ENCODE measurements at regions not wholly inside any gene's neighbourhood (a gene's known extent, or its start where the extent isn't known, plus 50 kb on each side); places are given as distances from the start of the nearest gene placed in this dataset.

GRCh38 chr6:4356899-4357659 lies 221.7 kb upstream of the ECI2 start:
- H3K9me3 ChIP-seq (ENCODE audit: low read length) = no peaks in the 10 kb centered on the region
- H3K4me3 ChIP-seq (ENCODE audit: low read length) = no peak overlapping the region
- H3K27me3 ChIP-seq (ENCODE audit: low read length) = no peaks in the 10 kb centered on the region
- no peak overlapping the region for H3K9ac ChIP-seq (ENCODE audit: low read length)
- no peaks in the 10 kb centered on the region for H3K36me3 ChIP-seq (ENCODE audit: insufficient read depth, low read length)
- no peaks in the 10 kb centered on the region for H4K20me1 ChIP-seq (ENCODE audit: insufficient read depth, low read depth, low read length)
- no peak for DNase-seq
- no peaks in the 10 kb centered on the region for H3K4me1 ChIP-seq (ENCODE audit: low read length)
- H2AFZ ChIP-seq (ENCODE audit: low read length) = no peak overlapping the region
- no peaks in the 10 kb centered on the region for H3K79me2 ChIP-seq (ENCODE audit: low read length)
- no peak overlapping the region for H3K4me2 ChIP-seq (ENCODE audit: low read depth, low read length, poor library complexity, severe bottlenecking)
- H3K27ac ChIP-seq (ENCODE audit: low read length) = no peak overlapping the region
- no peaks in the 10 kb centered on the region for H3K9me2 ChIP-seq (replicated peaks; ENCODE audit: insufficient read depth, low read length)

GRCh38 chr6:4355241-4355640 lies 219.9 kb upstream of the ECI2 start:
- Histone ChIP-seq H3K4me1 (ENCODE audit: low read length) (no peaks in the 10 kb centered on the region), H3K4me3 (ENCODE audit: low read length) (no peak overlapping the region), H3K27me3 (ENCODE audit: low read length) (no peaks in the 10 kb centered on the region), H3K9me2 (replicated peaks; ENCODE audit: insufficient read depth, low read length) (no peaks in the 10 kb centered on the region), H3K27ac (ENCODE audit: low read length) (no peak overlapping the region), H3K4me2 (ENCODE audit: low read depth, low read length, poor library complexity, severe bottlenecking) (no peak overlapping the region), H4K20me1 (ENCODE audit: insufficient read depth, low read depth, low read length) (no peaks in the 10 kb centered on the region), H3K36me3 (ENCODE audit: insufficient read depth, low read length) (no peaks in the 10 kb centered on the region), H3K9me3 (ENCODE audit: low read length) (no peaks in the 10 kb centered on the region), H3K79me2 (ENCODE audit: low read length) (no peaks in the 10 kb centered on the region), H3K9ac (ENCODE audit: low read length) (no peak overlapping the region), H2AFZ (ENCODE audit: low read length) (no peak overlapping the region)
- DNase-seq = no peak

GRCh38 chr6:4354181-4354580 lies 218.8 kb upstream of the ECI2 start:
- DNase-seq = no peak
- no peaks in the 10 kb centered on the region for H3K9me2 ChIP-seq (replicated peaks; ENCODE audit: insufficient read depth, low read length)
- H3K4me3 ChIP-seq (ENCODE audit: low read length) = no peak overlapping the region
- no peaks in the 10 kb centered on the region for H3K9me3 ChIP-seq (ENCODE audit: low read length)
- no peak overlapping the region for H3K9ac ChIP-seq (ENCODE audit: low read length)
- no peak overlapping the region for H3K4me2 ChIP-seq (ENCODE audit: low read depth, low read length, poor library complexity, severe bottlenecking)
- no peaks in the 10 kb centered on the region for H3K36me3 ChIP-seq (ENCODE audit: insufficient read depth, low read length)
- H3K27ac ChIP-seq (ENCODE audit: low read length) = no peak overlapping the region
- H3K27me3 ChIP-seq (ENCODE audit: low read length) = no peaks in the 10 kb centered on the region
- no peak overlapping the region for H2AFZ ChIP-seq (ENCODE audit: low read length)
- no peaks in the 10 kb centered on the region for H4K20me1 ChIP-seq (ENCODE audit: insufficient read depth, low read depth, low read length)
- no peaks in the 10 kb centered on the region for H3K4me1 ChIP-seq (ENCODE audit: low read length)
- H3K79me2 ChIP-seq (ENCODE audit: low read length) = no peaks in the 10 kb centered on the region

GRCh38 chr6:4352731-4353130 lies 217.4 kb upstream of the ECI2 start:
- no peaks in the 10 kb centered on the region for H3K9me2 ChIP-seq (replicated peaks; ENCODE audit: insufficient read depth, low read length)
- no peaks in the 10 kb centered on the region for H3K27me3 ChIP-seq (ENCODE audit: low read length)
- H3K4me1 ChIP-seq (ENCODE audit: low read length) = no peaks in the 10 kb centered on the region
- H3K27ac ChIP-seq (ENCODE audit: low read length) = no peak overlapping the region
- no peak overlapping the region for H3K4me3 ChIP-seq (ENCODE audit: low read length)
- H4K20me1 ChIP-seq (ENCODE audit: insufficient read depth, low read depth, low read length) = no peaks in the 10 kb centered on the region
- H2AFZ ChIP-seq (ENCODE audit: low read length) = no peak overlapping the region
- H3K9ac ChIP-seq (ENCODE audit: low read length) = no peak overlapping the region
- H3K4me2 ChIP-seq (ENCODE audit: low read depth, low read length, poor library complexity, severe bottlenecking) = no peak overlapping the region
- H3K79me2 ChIP-seq (ENCODE audit: low read length) = no peaks in the 10 kb centered on the region
- no peak for DNase-seq
- H3K36me3 ChIP-seq (ENCODE audit: insufficient read depth, low read length) = no peaks in the 10 kb centered on the region
- no peaks in the 10 kb centered on the region for H3K9me3 ChIP-seq (ENCODE audit: low read length)

GRCh38 chr6:4352322-4352669 lies 216.9 kb upstream of the ECI2 start:
- no peak overlapping the region for H3K4me2 ChIP-seq (ENCODE audit: low read depth, low read length, poor library complexity, severe bottlenecking)
- no peaks in the 10 kb centered on the region for H3K9me3 ChIP-seq (ENCODE audit: low read length)
- H3K36me3 ChIP-seq (ENCODE audit: insufficient read depth, low read length) = no peaks in the 10 kb centered on the region
- H3K9ac ChIP-seq (ENCODE audit: low read length) = no peak overlapping the region
- no peaks in the 10 kb centered on the region for H3K4me1 ChIP-seq (ENCODE audit: low read length)
- H4K20me1 ChIP-seq (ENCODE audit: insufficient read depth, low read depth, low read length) = no peaks in the 10 kb centered on the region
- no peaks in the 10 kb centered on the region for H3K9me2 ChIP-seq (replicated peaks; ENCODE audit: insufficient read depth, low read length)
- no peak overlapping the region for H2AFZ ChIP-seq (ENCODE audit: low read length)
- H3K27me3 ChIP-seq (ENCODE audit: low read length) = no peaks in the 10 kb centered on the region
- DNase-seq = no peak
- no peaks in the 10 kb centered on the region for H3K79me2 ChIP-seq (ENCODE audit: low read length)
- no peak overlapping the region for H3K4me3 ChIP-seq (ENCODE audit: low read length)
- H3K27ac ChIP-seq (ENCODE audit: low read length) = no peak overlapping the region

GRCh38 chr6:4351520-4352321 lies 216.3 kb upstream of the ECI2 start:
- Histone ChIP-seq H3K4me3 (ENCODE audit: low read length) (no peak overlapping the region), H3K36me3 (ENCODE audit: insufficient read depth, low read length) (no peaks in the 10 kb centered on the region), H3K27me3 (ENCODE audit: low read length) (no peaks in the 10 kb centered on the region), H3K79me2 (ENCODE audit: low read length) (no peaks in the 10 kb centered on the region), H2AFZ (ENCODE audit: low read length) (no peak overlapping the region), H3K9me3 (ENCODE audit: low read length) (no peaks in the 10 kb centered on the region), H3K27ac (ENCODE audit: low read length) (no peak overlapping the region), H3K9me2 (replicated peaks; ENCODE audit: insufficient read depth, low read length) (no peaks in the 10 kb centered on the region), H3K4me2 (ENCODE audit: low read depth, low read length, poor library complexity, severe bottlenecking) (no peak overlapping the region), H3K9ac (ENCODE audit: low read length) (no peak overlapping the region), H3K4me1 (ENCODE audit: low read length) (no peaks in the 10 kb centered on the region), H4K20me1 (ENCODE audit: insufficient read depth, low read depth, low read length) (no peaks in the 10 kb centered on the region)
- no peak for DNase-seq

- Histone ChIP-seq H3K9me2 (replicated peaks; ENCODE audit: insufficient read depth, low read length) (no peaks in the 10 kb centered on the region), H2AFZ (ENCODE audit: low read length) (no peak overlapping the region), H3K36me3 (ENCODE audit: insufficient read depth, low read length) (no peaks in the 10 kb centered on the region), H3K9me3 (ENCODE audit: low read length) (no peaks in the 10 kb centered on the region), H3K9ac (ENCODE audit: low read length) (no peak overlapping the region), H3K79me2 (ENCODE audit: low read length) (no peaks in the 10 kb centered on the region), H4K20me1 (ENCODE audit: insufficient read depth, low read depth, low read length) (no peaks in the 10 kb centered on the region), H3K4me2 (ENCODE audit: low read depth, low read length, poor library complexity, severe bottlenecking) (no peak overlapping the region), H3K4me3 (ENCODE audit: low read length) (no peak overlapping the region), H3K27me3 (ENCODE audit: low read length) (no peaks in the 10 kb centered on the region), H3K4me1 (ENCODE audit: low read length) (no peaks in the 10 kb centered on the region), H3K27ac (ENCODE audit: low read length) (no peak overlapping the region)
- DNase-seq = no peak
These were observed 215.5 kb upstream of the ECI2 start for GRCh38 chr6:4350567-4351519.

- Histone ChIP-seq H3K27me3 (ENCODE audit: low read length) (no peaks in the 10 kb centered on the region), H3K9me3 (ENCODE audit: low read length) (no peaks in the 10 kb centered on the region), H3K27ac (ENCODE audit: low read length) (no peak overlapping the region), H3K4me1 (ENCODE audit: low read length) (no peaks in the 10 kb centered on the region), H3K9me2 (replicated peaks; ENCODE audit: insufficient read depth, low read length) (no peaks in the 10 kb centered on the region), H3K4me2 (ENCODE audit: low read depth, low read length, poor library complexity, severe bottlenecking) (no peak overlapping the region), H3K36me3 (ENCODE audit: insufficient read depth, low read length) (no peaks in the 10 kb centered on the region), H3K79me2 (ENCODE audit: low read length) (no peaks in the 10 kb centered on the region), H4K20me1 (ENCODE audit: insufficient read depth, low read depth, low read length) (no peaks in the 10 kb centered on the region), H3K4me3 (ENCODE audit: low read length) (no peak overlapping the region), H2AFZ (ENCODE audit: low read length) (no peak overlapping the region), H3K9ac (ENCODE audit: low read length) (no peak overlapping the region)
- DNase-seq = no peak
These were observed 214.6 kb upstream of the ECI2 start for GRCh38 chr6:4349931-4350330.
